DND-41 (cell line): ENCODE measurements at regions not wholly inside any gene's neighbourhood (a gene's known extent, or its start where the extent isn't known, plus 50 kb on each side); places are given as distances from the start of the nearest gene placed in this dataset.

Experiments used
- EZH2 ChIP-seq: IDR thresholded peaks from 3 replicates; pipeline ENCODE4 v1.6.1; 2012; ENCODE audit warnings: borderline replicate concordance, low read depth, mild to moderate bottlenecking, moderate library complexity, low read length, inconsistent platforms; ENCODE audit not compliant: severe bottlenecking
- TF ChIP-seq, protein P1 (sequence below): IDR thresholded peaks from 2 replicates; pipeline ENCODE4 v1.5.1; 2012; ENCODE audit warnings: borderline replicate concordance, low read length, moderate library complexity, mild to moderate bottlenecking; ENCODE audit not compliant: poor library complexity, severe bottlenecking; ENCODE audit errors: extremely low read depth

DNA sequence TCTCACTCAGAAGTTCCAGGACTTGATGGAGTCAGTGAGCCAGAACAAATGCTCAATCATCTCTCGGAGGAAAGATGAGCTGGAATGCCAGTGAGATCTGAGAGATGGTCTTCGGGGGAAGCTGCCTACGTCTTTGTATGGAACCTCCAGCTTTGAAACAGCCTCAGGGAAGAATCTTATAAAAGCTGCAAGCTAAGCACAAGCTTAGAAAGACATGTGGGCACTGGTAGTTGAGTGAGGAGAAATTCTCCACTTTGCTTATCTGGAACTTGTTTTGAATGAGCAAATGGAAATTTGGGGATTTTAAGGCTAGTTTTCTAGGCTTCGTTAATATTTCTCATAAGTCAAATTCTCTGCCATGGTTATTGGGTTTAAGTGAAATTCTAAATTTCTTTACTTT lies 594.4 kb downstream of the QKI start:
- TF ChIP-seq, protein P1, sequence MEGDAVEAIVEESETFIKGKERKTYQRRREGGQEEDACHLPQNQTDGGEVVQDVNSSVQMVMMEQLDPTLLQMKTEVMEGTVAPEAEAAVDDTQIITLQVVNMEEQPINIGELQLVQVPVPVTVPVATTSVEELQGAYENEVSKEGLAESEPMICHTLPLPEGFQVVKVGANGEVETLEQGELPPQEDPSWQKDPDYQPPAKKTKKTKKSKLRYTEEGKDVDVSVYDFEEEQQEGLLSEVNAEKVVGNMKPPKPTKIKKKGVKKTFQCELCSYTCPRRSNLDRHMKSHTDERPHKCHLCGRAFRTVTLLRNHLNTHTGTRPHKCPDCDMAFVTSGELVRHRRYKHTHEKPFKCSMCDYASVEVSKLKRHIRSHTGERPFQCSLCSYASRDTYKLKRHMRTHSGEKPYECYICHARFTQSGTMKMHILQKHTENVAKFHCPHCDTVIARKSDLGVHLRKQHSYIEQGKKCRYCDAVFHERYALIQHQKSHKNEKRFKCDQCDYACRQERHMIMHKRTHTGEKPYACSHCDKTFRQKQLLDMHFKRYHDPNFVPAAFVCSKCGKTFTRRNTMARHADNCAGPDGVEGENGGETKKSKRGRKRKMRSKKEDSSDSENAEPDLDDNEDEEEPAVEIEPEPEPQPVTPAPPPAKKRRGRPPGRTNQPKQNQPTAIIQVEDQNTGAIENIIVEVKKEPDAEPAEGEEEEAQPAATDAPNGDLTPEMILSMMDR: no peak
- TF ChIP-seq EZH2: no peak
